ENCODE measurements at regions not wholly inside any gene's neighbourhood (a gene's known extent, or its start where the extent isn't known, plus 50 kb on each side); places are given as distances from the start of the nearest gene placed in this dataset.

- no peak overlapping the region for H3K27ac Mint-ChIP-seq
- H3K9me3 Mint-ChIP-seq = peaks cover 24 to 30% of the 10 kb centered on the region in 2 donors
- no peak for DNase-seq (ENCODE audit: low spot score in 2 of 2)
- H3K36me3 Mint-ChIP-seq = peaks cover 10 to 28% of the 10 kb centered on the region in 2 donors
- no peak for ATAC-seq
Observed at GRCh38 chr18:77365667-77366066, 116.0 kb downstream of the GALR1 start.

- H3K9me3 Mint-ChIP-seq = peaks cover 20 to 25% of the 10 kb centered on the region in 2 donors
- DNase-seq (ENCODE audit: low spot score in 2 of 2) = no peak
- H3K27ac Mint-ChIP-seq = no peak overlapping the region
- peaks cover 10 to 24% of the 10 kb centered on the region in 2 donors for H3K36me3 Mint-ChIP-seq
- ATAC-seq = no peak
Observed at GRCh38 chr18:77366067-77366719, 116.5 kb downstream of the GALR1 start.

DNA sequence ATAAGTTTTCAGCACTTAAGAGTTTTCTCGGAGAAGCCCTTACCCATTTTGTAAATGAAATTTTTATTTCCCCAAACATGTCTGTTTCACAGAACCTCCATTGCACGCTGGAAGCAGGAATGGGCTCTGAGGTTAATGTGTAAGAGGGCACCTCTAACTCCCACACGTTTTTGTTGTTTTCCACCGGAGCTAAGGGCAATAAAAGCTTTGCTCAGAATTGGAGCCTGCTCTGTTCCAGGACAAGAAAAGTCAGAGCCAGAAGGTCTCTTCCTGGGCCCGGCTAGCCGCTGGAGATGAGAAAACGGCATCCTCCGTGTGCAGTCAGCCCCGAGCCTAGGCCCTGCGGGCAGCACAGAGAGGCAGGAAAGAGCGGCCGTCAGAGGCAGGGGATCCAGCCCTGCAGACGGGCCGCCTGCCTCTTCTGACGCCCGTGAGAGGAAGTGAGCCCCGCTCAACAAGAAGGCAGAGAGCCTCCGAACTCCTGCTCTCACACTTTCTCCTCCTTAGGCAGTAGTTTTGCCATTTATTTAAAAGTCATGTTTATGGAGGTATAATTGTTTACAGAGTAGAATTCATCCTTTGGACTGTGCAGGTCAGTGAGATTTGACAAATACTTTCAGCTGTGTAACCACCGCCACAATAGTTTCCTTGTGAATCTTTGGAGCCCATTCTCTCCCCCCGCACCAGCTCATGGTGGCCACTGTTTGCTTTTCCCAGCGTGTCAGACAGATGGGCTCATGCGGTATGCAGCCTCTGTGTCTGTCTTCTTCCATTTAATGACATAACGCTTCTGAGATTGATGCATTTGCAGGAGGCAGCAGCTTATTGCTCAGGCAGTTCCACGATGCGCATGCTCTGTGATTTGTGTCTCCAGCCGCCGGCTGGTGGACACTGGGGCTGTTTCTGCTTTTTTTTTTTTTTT, 117.3 kb downstream of the GALR1 start:
- H3K9me3 Mint-ChIP-seq = peaks cover 15 to 17% of the 10 kb centered on the region in 2 donors

GRCh38 chr18:77369644-77370043, 120.0 kb downstream of the GALR1 start:
- H3K9me3 Mint-ChIP-seq = peaks cover 6 to 7% of the 10 kb centered on the region in 2 donors
- H3K27ac Mint-ChIP-seq = no peak overlapping the region
- peaks cover 9 to 10% of the 10 kb centered on the region in 2 donors for H3K36me3 Mint-ChIP-seq
- ATAC-seq = no peak
- no peak for DNase-seq (ENCODE audit: low spot score in 2 of 2)

More for the DNA sequence above, 117.3 kb downstream of the GALR1 start:
- DNase-seq (ENCODE audit: low spot score in 2 of 2) (no peak), ATAC-seq (no peak)
- Mint-ChIP-seq H3K36me3 (peaks cover 10 to 17% of the 10 kb centered on the region in 2 donors), H3K27ac (no peak overlapping the region)

DNA sequence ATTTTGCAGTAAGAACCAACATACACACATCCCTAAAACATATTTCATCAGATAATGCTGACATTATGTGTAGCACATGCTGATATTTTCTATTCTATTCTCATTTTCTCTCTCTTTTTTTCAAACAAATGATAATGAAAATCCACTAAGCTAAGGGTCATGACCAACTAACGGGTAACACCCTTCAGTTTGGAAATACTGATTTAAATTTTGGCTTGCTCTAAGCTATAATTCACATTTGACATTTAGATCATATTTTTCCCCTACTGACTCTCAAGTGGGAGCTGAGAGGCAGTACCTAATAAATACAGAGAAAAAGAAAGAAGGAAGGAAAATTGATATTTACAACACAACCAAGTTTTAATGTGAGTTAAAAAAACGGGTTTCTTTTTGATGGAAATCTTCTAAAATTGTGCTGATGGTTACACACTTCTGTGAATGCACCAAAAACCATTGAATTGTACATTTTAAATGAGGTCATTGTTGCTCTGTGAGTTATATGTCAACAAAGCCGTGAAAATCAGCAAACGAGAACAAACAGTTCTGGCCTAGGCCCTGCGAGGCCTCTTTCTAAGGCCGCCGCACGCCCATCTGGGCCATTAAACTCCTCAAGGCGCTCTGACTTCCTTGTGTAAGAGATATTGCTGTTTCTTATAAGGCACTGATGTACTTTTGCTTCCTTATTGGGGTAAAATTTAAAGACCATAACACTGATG, 124.2 kb downstream of the GALR1 start:
- peaks cover 6 to 7% of the 10 kb centered on the region in 2 donors for H3K9me3 Mint-ChIP-seq
- ATAC-seq = no peak
- peaks cover 9 to 10% of the 10 kb centered on the region in 2 donors for H3K36me3 Mint-ChIP-seq
- DNase-seq (ENCODE audit: low spot score in 2 of 2) = no peak
- no peak overlapping the region for H3K27ac Mint-ChIP-seq

DNA sequence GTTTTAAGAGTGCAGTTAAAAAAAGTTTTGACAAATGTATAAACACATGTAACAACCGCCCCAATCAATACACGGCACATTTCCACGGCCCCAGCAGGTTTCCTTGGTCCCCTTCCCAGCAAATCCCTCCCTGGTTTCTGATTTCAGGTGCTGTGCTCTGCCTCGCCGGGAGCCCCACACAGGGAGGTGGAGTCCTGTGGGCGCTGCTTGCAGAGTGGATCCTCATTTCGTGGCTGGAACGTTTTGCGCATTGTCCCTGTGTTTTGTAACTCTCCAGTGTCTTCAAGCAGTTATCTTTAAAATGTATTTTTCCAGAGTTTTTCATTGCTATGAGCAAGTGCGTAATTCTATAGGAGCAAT, 124.8 kb downstream of the GALR1 start:
- H3K27ac Mint-ChIP-seq = no peak overlapping the region
- DNase-seq (ENCODE audit: low spot score in 2 of 2) (no peak), ATAC-seq (no peak)
- peaks cover 5% of the 10 kb centered on the region in 2 donors for H3K9me3 Mint-ChIP-seq
- peaks cover 6 to 8% of the 10 kb centered on the region in 2 donors for H3K36me3 Mint-ChIP-seq

- Mint-ChIP-seq H3K9me3 (no peaks in the 10 kb centered on the region), H3K27ac (no peak overlapping the region), H3K36me3 (no peaks in the 10 kb centered on the region)
- DNase-seq (ENCODE audit: low spot score in 2 of 2) = no peak
- no peak for ATAC-seq
Observed at GRCh38 chr18:77376043-77376732, 126.5 kb downstream of the GALR1 start.

GRCh38 chr18:77376733-77377094, 127.1 kb downstream of the GALR1 start:
- DNase-seq (ENCODE audit: low spot score in 2 of 2) (no peak), ATAC-seq (no peak)
- no peaks in the 10 kb centered on the region for H3K36me3 Mint-ChIP-seq
- no peak overlapping the region for H3K27ac Mint-ChIP-seq
- H3K9me3 Mint-ChIP-seq = no peaks in the 10 kb centered on the region

GRCh38 chr18:77377813-77378212, 128.2 kb downstream of the GALR1 start:
- DNase-seq (ENCODE audit: low spot score in 2 of 2) (no peak), ATAC-seq (no peak)
- no peaks in the 10 kb centered on the region for H3K36me3 Mint-ChIP-seq
- H3K27ac Mint-ChIP-seq = no peak overlapping the region
- no peaks in the 10 kb centered on the region for H3K9me3 Mint-ChIP-seq

- no peak for ATAC-seq
- DNase-seq (ENCODE audit: low spot score in 2 of 2) = no peak
Observed at GRCh38 chr18:77379976-77380509, 130.4 kb downstream of the GALR1 start.

DNA sequence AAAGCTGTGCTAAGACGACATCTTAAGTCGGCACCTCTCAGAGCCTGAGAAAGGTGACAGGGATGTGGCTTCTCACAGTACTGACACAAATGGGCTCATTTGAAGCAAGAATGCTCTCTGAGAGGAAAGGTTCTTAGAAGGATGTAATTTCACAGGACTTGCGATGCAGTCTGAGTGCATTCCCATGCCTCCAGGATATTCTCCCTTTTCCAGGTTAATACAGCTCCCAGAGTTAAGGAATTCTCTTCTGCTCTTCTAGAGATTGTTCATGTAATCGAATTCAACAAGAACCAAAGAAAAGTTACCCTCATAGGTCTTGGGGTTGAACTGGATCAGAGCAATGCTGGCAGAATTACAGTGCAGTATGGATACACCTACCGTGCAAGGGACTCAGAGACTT, 131.0 kb downstream of the GALR1 start:
- ATAC-seq (no peak), DNase-seq (ENCODE audit: low spot score in 2 of 2) (no peak)
- no peak overlapping the region for H3K27ac Mint-ChIP-seq
- no peaks in the 10 kb centered on the region for H3K9me3 Mint-ChIP-seq
- H3K36me3 Mint-ChIP-seq = no peaks in the 10 kb centered on the region

More at GRCh38 chr18:77379976-77380509, 130.4 kb downstream of the GALR1 start:
- H3K27ac Mint-ChIP-seq = no peak overlapping the region
- H3K36me3 Mint-ChIP-seq = no peaks in the 10 kb centered on the region
- H3K9me3 Mint-ChIP-seq = no peaks in the 10 kb centered on the region

DNA sequence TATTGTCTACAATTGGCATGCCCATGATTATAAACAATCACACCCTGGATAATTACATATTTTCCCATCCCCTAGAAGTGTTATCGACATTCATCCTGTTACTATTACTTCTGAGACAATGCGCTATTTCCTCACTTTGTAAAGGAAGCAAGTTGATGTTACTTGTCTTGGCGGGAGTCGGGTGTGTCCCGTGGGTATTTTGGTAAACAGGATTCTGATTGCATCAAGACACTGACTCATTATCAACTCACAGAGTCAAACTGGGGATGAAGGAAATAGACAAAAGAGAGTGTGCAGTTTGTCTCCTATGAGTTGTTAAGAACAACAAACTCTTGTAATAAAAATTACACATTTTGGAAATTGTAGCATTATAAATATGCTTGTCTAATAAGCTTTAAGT, 142.7 kb downstream of the GALR1 start:
- H3K27ac Mint-ChIP-seq = no peak overlapping the region
- H3K9me3 Mint-ChIP-seq = peaks cover 0 to 7% of the 10 kb centered on the region in 2 donors
- ATAC-seq = no peak
- no peaks in the 10 kb centered on the region for H3K36me3 Mint-ChIP-seq
- DNase-seq (ENCODE audit: low spot score in 2 of 2) = no peak

- no peaks in the 10 kb centered on the region for H3K36me3 Mint-ChIP-seq
Observed at GRCh38 chr18:77393519-77393918, 143.9 kb downstream of the GALR1 start.

DNA sequence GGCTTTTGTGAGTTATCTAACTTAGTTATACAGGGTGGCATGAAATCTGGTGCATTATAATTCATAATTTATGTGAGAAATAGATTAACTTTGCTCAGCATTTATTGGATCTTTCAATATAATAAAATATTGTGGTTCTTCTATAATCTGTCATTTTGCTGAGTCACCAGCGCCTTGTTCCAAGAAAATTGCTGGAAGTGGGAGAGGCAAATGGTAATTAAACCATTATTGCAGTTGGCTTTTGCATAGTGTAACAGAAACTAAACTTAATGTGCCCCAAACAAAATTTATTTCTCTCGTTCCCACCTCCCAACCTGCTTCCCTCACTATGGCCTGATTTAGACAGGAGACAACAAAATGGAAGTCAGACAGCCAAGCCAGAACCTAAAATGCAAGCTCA, 146.3 kb downstream of the GALR1 start:
- Mint-ChIP-seq H3K9me3 (peaks cover 0 to 7% of the 10 kb centered on the region in 2 donors), H3K27ac (no peak overlapping the region), H3K36me3 (no peaks in the 10 kb centered on the region)
- ATAC-seq (no peak), DNase-seq (ENCODE audit: low spot score in 2 of 2) (no peak)

More at GRCh38 chr18:77393519-77393918, 143.9 kb downstream of the GALR1 start:
- no peak for ATAC-seq
- H3K9me3 Mint-ChIP-seq = peaks cover 0 to 7% of the 10 kb centered on the region in 2 donors
- no peak overlapping the region for H3K27ac Mint-ChIP-seq
- DNase-seq (ENCODE audit: low spot score in 2 of 2) = no peak

GRCh38 chr18:77397056-77397455, 147.4 kb downstream of the GALR1 start:
- ATAC-seq = no peak
- no peak for DNase-seq (ENCODE audit: low spot score in 2 of 2)
- H3K27ac Mint-ChIP-seq = no peak overlapping the region
- H3K36me3 Mint-ChIP-seq = no peaks in the 10 kb centered on the region
- H3K9me3 Mint-ChIP-seq = peaks cover 0 to 7% of the 10 kb centered on the region in 2 donors

DNA sequence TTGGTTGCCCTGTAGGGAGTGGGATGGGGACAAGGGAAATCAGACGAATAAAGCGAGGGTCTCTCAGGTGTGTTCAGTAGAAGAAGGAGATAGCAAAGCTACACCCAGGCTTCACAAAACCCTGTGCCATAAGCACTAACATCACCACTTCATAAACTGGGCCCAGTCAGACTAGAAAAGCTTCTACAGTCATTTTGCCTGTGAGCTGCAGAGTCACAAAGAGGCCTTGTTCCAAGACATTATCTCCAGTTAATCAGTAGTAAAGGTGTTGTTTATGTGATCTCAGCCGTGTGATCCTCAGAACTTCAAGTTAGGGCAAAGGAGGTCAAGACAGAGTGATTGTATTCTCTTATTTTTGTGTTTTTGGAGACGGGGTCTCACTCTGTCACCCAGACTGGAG, 148.0 kb downstream of the GALR1 start:
- DNase-seq (ENCODE audit: low spot score in 2 of 2) = no peak
- ATAC-seq = no peak
- Mint-ChIP-seq H3K9me3 (peaks cover 0 to 2% of the 10 kb centered on the region in 2 donors), H3K36me3 (no peaks in the 10 kb centered on the region), H3K27ac (no peak overlapping the region)
